NCI-H748 treated with DMSO at 0.1 percent for 48 hours (cell line): ENCODE measurements at regions not wholly inside any gene's neighbourhood (a gene's known extent, or its start where the extent isn't known, plus 50 kb on each side); places are given as distances from the start of the nearest gene placed in this dataset.
A peak's percentile ranks its signal among the peaks of the same experiment; 100 is the strongest.

Experiments
- DNase-seq: peaks from one replicate; lab custom pipeline; 2025; lab: John Stamatoyannopoulos, UW

DNA sequence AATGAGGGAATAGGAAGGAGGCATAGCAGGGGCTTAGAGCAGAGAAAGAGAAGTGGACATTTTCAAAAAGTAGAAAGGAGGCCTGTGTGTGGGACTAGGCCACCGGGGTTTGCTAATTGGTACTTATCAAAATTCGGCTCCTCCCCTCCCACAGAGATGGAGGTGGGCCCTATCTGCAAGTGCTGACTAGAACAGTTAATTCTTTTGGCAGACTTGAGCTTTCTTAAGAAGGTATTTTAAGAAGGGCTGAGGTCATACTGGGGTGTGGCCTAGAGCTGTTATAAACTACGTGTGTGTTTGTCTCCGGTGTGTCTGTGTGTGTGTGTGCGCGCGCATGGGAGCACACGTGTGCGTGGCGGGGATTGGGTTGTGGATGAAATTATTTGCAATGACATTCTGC is 1086.5 kb downstream of the EFNA5 start:
- no peak for DNase-seq

DNA sequence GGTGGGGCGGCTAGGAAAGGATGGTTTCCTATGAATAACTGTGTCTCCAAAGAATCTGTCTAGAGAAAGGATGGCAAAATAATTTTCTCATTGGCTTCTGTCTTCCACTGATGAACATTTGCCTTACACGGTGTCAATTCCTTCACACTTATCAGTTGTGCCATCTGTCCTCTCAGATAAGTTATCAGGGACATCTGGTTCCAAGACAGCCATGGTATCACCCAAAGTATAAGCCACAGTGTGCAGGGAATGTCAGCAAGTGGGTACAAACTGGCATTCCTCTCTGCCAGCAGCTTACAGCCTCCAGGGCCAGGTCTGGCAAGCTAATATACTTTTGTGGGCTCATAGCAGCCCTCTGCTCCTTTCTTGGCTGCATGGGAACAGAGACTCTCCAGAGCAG is 1092.0 kb downstream of the EFNA5 start:
- DNase-seq = no peak

DNA sequence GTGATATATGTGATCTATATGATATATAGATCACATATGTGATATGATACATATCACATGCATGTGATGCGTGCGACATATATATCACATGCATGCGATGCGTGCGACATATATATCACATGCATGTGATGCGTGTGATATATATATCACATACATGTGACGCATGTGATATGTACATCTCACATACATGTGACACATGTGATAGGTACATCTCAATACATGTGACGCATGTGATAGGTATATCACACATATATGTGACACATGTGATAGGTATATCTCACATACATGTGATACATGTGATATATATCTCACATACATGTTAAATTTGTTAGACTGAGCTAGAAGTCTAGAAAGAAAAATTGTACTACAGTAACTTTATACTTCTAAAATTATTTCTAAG is 1095.9 kb downstream of the EFNA5 start:
- no peak for DNase-seq

DNA sequence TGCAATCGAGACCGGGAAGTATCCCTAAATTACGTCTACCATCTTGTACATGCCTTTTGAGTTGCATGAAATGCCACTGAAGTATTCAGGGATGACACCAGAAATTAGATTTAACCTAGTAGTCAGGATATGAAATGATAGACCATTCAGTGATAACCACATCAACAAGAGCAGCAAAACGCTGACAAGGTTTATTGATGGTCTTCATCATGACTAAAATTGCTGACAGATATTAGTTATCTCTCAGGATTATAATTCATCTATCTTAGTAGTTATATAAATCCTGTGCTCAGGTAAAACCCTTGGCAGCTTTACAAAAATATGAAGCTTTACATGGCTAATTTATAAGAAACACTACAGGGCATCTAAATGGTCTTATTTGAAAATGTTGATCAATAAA is 1104.7 kb downstream of the EFNA5 start:
- DNase-seq = no peak

DNA sequence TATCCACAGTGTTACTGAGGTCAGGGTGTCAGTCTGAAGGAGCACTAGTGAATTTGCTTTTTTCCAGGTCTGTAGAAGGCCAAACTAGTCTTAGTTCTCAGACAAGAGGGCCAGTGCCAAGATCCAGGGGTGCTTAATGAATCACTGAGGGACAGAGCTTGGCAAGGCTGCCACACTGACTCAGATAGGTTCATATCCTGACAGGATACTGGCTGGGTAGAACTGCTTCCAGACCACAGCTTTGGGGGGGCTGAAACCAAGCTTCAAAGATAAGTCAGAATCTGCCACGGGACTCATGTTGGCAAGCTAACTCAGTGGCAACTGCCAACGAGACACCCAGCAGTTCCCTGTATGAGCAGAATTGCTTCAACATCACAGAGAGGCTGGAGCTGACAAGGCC is 1125.4 kb downstream of the EFNA5 start:
- DNase-seq = no peak

DNA sequence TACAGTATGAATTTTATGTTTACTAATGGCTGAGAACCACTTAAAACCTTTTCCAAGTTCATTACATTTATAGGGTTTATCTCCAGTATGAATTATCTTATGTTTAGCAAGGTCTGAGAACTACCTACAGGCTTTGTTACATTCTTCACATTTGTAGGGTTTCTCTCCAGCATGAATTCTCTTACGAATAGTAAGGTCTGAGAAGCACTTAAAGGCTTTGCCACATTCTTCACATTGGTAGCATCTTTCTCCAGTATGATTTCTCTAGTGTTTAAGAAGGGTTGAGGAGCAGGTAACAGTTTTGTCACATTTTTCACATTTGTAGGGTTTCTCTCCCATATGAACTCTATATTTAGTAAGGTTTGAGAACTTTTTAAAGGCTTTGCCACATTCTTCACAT is 1127.4 kb downstream of the EFNA5 start:
- no peak for DNase-seq

DNA sequence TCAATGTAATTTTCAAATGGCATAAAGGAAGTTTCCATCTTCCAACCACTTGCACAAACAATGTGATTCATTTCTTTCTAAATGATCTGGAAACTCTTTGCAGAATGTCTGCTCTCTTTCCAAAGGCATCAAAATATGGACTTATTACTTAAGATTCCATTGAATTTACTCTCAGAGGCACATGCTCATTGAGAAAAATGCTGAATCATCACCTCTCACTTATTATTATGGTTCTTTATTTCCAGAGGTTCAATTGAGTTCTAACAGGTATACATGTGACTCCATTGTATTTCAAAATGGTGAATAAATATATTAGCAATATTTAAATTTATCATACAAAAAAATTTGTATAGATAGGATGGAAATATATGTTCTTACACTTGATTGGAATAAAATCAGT is 1140.6 kb downstream of the EFNA5 start:
- no peak for DNase-seq

DNA sequence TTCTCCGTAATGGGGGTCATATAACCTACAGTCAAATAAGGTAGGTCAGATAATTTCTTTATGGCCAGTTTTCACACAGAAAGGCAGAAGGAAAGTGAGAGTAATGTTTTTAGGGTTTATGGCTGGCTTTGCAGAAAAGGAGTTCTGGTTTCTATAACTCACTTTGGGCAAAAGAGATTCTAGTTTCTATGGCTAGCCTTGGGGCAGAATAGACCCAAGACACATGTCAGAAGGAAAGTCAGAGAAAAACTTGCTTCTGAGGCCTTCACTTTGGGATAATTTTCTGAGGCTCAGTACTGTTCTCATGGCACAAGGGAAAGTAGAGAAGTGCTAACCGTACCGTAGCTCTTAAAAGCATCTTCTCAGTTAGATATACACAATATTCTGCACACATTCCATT is 1145.3 kb downstream of the EFNA5 start:
- DNase-seq = no peak

DNA sequence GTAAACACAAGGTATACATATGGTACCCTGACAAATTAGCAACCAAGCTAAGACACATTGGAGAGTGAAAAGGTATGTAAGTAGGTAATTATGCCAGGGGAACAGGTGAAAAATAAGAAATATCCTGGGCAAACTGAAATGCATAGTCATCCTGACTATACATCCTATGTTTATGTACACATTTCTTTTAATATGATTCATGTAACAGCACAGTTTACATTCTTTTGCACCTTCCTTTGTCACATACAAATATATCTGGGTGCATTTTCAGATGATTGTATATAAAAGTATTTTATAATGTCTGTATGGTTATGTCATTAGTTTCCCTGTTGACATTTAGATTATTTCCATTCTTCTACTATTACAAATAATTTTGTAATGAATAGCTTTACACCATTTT is 1146.9 kb downstream of the EFNA5 start:
- no peak for DNase-seq

DNA sequence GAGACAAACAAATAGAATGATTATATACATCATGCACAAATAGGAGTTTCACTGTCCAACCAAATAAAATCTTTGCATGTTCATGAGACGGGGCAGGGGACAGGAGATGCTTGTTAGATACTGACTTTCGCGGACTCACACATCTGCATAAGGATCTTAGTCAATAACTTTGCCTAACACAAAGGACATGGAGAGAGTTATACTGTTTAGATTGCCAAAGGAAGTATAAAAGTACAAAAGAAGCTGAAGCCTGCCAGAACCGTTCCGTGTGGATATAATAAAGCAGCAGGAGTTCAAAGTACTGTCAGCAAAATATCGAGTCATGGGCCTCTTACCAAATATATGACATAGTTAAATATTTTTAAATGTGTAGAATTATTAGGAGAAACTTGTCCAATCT is 1148.4 kb downstream of the EFNA5 start:
- DNase-seq = no peak

DNA sequence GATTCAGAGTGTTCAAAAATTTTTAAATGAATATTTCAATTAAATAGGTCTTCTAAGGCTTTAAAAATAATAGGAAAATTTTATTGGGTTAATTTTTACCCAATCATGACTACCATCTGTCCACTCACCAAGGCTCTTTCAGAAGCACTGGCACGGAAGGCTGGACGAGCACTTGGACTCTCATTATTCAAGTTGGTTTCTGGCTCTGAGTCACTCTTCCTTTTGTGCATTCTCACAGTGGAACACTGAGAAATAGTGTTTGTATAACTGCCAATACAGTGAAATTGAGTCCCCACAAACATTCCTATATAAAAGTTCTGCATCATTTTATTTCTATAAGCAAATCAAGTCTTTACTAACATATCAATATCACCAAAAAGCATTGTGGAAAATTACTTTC is 1149.0 kb downstream of the EFNA5 start:
- no peak for DNase-seq

DNA sequence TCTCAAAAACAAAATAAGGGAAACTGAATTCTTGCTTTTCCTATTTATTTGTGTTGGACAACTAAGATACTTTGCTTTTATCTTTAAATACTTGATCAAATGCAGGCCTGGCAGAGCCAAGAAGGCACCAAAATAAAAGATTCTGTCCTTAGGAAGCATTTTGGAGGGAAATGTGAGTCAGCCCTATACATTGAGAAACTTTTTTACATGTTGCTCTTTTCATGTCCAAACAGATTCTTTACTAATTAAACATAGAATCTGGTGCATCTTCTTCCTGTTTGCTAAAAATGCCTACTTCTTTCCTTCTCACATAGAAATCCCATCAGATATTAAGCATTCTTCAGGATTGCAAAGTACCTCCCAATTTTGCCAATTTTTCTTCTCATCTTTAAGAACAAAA is 1160.4 kb downstream of the EFNA5 start:
- no peak for DNase-seq

DNA sequence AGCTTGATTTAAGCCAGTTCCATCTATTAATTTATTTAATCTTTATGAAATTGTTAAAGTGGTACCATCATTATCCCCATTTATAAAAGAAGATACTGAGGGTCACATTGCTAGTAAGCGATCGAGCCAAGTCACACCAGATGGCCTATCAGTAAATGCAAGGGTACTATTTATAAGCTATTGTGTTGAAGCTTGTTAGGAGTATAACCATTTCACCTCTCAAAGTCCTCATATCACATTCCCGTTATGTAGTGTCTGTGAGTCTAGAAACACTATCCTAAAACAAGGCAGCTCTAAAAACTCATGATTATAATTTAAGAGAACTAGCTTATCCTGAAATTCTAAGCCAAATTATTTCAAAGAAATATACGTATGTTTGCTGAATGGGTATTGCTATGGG is 1161.8 kb downstream of the EFNA5 start:
- DNase-seq = no peak

DNA sequence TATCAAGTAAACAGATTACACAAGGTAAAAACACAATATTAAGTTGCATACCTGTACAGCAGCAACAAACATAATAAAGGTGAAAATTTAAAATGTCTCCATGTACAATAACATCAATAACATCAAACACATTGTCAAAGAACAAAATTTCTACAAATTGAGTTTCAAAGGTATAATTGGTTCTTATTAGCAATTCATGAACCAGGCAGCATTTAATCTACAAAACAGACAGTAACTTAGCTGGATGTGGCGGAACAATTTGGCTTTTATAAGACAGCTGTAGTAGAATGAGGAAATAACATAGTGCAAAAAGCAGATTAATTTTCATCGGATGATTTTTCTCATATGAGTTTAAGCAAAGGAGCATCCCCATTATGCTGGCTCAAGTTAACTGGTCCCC is 1176.8 kb downstream of the EFNA5 start:
- DNase-seq = no peak

DNA sequence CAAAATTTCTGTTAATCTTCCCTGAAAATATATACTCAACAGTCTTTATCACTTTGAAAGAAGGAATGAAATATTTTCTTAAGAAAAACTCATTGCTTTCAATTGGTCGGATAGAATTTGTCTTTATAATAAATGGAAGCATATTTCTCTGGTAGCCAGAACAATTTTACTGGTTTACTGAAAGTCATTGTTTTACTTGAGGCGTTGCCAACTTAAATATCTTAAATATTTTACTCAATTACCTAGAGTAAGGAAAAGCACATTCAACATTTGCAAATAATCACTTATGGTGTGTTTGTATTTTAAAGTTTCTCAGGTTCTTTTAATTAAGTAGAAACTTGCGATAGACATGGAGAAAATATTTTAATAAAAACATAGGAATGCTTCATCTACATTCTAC is 1181.7 kb downstream of the EFNA5 start:
- DNase-seq = no peak

DNA sequence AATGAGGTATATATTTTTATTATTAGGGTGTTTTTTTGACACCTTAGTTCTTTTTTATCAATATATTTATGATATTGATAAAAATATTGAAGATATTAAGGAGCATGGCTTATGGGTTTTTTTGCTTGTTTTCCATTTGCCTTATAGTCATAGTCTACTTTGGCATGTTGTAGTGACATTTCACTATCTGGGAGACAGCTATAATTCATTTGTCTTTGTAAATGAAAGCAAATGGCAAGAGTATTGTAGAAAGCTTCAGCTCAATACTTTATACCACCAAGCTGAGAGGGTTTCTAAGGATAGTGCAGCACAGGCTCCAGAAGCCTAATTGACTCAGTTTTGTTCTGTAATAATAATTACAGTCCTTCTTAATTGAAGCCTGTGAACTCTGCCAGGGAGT is 1182.3 kb downstream of the EFNA5 start:
- DNase-seq = no peak

DNA sequence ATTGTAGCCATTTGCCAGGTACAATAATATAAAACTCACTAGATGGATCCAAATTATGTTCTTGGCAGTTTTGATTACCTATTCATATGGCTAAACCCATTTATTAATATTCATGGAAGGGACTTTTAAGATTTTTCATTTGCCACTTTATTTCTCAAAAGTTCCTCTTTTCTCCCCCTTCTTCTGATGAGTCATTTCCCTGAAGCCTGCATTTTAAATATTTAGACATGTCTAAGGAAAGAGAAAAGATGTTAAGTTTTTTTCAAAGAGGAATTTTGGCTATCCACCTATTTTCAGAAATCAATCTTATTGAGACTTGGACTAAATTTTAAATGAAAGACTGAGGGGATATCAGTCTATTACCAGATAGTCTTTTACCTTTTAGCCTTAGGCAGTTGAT is 1189.4 kb downstream of the EFNA5 start:
- no peak for DNase-seq

DNA sequence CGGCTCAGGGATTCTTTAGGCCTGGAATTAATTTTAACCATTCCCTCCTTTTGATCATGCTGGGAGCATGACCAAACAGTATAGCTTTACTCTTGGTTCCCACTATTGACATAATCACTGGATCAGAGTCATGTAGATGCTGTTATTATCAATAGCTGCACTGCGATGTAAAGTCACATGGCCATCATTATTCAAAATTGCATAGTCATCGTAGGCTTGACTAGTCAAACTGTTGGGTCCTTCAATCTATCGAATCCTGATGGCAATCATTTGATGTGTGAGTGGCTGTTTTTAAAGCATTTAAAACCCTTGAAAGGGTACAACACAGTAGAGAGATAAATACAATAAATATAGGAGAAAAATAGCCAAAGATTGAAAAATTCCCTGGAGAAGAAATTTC is 1194.1 kb downstream of the EFNA5 start:
- no peak for DNase-seq

DNA sequence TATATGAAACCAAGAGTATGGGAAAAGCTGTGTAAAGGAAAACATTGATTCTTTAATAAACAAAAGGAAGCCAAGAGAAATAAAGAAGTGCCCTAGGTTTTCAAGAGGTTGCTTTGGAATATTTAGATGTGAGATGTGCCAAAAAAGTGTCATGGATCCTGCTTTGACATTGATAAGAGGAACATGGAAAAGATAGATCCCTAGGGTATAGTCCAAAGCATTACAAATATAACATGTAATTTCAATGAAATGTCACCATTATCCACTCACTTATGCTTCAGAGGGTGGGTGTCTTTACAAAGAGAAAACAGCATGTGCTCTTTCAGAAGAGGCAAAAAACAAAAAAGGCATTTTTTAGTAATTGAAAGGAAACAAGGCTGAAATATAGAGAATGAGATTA is 1196.7 kb downstream of the EFNA5 start:
- DNase-seq = no peak

DNA sequence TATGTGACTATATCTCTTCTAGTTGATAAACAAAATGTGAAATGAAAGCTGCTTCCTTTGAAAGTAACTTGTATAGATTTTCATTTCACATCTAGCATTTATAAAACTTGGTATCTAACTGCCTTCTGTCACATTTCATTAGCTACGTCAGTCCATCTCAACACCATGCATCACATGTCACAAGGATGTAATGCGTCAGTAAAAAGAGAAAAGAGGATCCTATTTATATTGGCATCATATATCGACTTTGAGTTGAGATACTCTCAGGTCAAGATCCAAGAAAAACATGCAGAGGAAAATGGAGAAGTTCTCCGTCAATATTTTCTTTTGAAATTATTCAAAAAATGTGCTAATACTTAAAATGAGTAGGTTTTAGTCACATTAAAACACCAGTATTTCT is 1211.2 kb downstream of the EFNA5 start:
- DNase-seq = no peak

DNA sequence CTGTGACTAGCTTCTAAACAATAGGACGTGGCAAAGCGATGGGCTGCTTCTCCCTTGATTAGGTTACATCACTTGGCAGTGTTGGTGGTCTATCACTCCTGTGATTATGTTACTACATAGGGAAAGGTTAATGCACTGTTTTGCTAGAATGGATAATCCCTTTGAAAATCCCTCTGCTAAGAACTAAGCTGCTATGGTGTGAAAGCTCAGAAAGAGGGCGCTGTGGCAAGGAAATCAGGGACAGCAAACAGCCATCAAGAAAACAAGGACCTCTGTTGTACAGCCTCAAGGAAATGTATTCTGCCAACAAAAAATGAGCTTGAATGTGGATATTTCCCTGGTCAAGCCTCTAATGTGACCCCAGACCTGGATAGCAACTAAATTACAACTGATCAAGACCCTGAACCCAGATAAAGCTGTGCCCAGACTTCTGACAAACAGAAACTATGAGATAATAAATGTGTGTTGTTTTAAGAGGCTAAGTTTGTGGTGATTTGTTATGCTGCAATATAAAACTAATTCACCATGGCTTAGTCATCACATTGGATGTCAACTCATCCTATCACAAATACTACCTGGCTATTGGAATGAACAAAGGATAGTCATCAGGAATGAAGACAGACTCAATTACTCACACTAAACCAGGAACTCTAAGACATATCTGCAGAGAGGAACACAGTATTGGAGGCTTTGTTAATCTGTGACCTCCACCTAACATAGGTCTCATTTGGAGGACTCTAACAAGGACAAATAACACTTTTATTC is 1215.9 kb downstream of the EFNA5 start:
- peak; percentile 40 for DNase-seq

DNA sequence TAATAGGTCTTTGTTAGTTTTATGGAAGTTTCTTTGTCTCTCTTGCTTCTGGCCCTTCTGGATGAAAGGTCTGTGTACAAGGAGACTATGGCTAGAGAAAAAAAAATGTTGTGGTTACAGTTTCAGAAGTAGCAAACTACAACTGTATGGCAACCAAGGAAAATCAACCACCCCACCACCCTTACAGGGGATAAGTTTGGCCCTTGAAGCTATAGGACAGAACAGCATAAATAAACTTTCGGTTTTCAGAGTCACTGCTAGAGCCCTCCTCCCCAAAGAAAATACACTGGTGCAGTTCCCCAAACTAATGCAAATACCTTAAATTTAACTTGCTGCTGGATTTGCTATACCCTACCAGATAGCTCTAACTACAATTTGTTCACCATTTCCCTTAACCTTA is 1216.7 kb downstream of the EFNA5 start:
- no peak for DNase-seq

DNA sequence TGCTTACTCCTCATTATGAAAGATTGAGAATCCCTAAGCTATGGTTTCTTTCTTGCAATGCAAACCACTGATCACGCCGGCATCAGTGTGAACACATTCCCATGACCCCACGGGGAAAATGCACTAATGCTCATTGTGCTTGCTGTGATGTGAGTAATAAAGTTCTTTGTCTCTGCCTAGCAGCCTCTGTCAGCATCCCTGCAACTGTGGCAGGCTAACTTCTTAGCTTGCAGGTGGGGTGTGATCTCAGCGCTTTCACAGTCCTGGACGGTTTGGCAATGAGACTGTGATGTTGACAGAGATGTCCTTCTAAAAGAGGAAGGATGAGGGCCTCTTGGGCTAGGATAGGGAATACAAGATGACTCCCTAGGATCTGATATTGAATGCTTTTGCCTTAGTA is 1218.7 kb downstream of the EFNA5 start:
- DNase-seq = no peak

DNA sequence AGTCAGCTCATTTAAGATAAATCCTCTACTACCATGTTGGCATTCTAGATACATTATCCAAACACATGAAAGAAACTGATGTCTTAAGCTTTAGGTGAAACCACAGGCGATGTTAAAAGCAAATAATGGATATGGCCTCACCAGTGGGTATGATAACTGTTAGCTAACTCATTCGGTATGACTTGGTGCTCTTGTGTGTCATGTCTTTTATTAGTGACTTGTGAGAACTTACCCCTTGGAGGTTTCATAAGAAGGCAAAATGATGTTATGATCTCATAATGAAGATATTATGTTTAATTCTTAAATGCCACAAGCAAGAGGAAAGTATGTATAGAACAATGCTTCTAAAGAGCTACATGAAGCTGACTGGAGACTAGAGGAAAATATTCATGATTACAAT is 1227.0 kb downstream of the EFNA5 start:
- DNase-seq = no peak

DNA sequence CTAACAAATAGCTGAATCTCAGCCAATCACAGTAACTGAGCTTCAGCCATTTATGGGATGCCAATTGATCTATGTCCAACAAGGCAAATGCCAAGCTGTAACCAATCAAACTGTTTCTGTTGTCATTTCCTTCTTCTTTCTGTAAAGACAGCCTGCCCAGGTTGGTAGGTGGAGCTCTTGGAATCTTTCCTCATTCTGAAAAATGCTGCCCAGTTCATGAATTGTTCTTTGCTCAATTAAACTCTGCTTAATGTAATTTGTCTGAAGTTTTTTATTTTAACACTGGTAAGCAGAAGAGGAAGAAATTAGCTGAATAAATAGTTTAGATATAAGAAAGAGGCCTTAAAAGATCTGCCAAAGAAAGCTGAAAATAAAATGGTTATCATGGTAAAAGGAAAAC is 1235.6 kb downstream of the EFNA5 start:
- no peak for DNase-seq
